Activated B cell treated with CpG ODN at 0.5 μM for 24 hours (primary cell): ENCODE measurements at regions not wholly inside any gene's neighbourhood (a gene's known extent, or its start where the extent isn't known, plus 50 kb on each side); places are given as distances from the start of the nearest gene placed in this dataset.

Experiments
- ATAC-seq: fragments of 200-7000 bp; cut with Tn5 transposase; one replicate; pipeline ENCODE4 v1.10.0; 2021; ENCODE audit warnings: low read depth, mild to moderate bottlenecking, moderate library complexity
- CTCF ChIA-PET: fragments of 350-600 bp; sonication (Branson Sonifier 250); formaldehyde crosslinking; loops from one replicate; lab custom pipeline; 2021; ENCODE audit warnings: antibody characterized with exemption; lab: Charles Lee
- POLR2A ChIA-PET: fragments of 350-600 bp; sonication (Branson Sonifier 250); formaldehyde crosslinking; loops from one replicate; lab custom pipeline; 2021; ENCODE audit warnings: antibody characterized with exemption; lab: Charles Lee
- DNase-seq: peaks from one replicate; pipeline ENCODE4 v3.0.0; 2022
- H3K27ac Mint-ChIP-seq: one replicate; pipeline ENCODE4 v1.8.0; 2020; ENCODE audit warnings: mixed read lengths
- H3K27me3 Mint-ChIP-seq: one replicate; pipeline ENCODE4 v1.8.0; 2021; ENCODE audit warnings: mixed read lengths
- H3K36me3 Mint-ChIP-seq: one replicate; pipeline ENCODE4 v1.8.0; 2021; ENCODE audit warnings: low read depth, mixed read lengths
- H3K4me1 Mint-ChIP-seq: one replicate; pipeline ENCODE4 v1.8.0; 2021; ENCODE audit warnings: mixed read lengths
- H3K4me3 Mint-ChIP-seq: one replicate; pipeline ENCODE4 v1.8.0; 2020; ENCODE audit warnings: mild to moderate bottlenecking, mixed read lengths
- H3K9me3 Mint-ChIP-seq: one replicate; pipeline ENCODE4 v1.8.0; 2020; ENCODE audit warnings: mixed read lengths
- CTCF ChIP-seq: fragments of 200-600 bp; IDR thresholded peaks from one replicate; pipeline ENCODE4 v1.8.0; 2022; ENCODE audit warnings: antibody characterized with exemption, mild to moderate bottlenecking
- intact Hi-C: fragments of 100-400 bp; cut with micrococcal nuclease; formaldehyde crosslinking; loops from one replicate; pipeline ENCODE4 v1.15.1; 2024

GRCh38 chr9:75397836-75398235, 309.5 kb downstream of the OSTF1 start:
- intact Hi-C loops, result loop anchor here (1.0 kb wide), 1 partner anchor 10 kb away; no protein-coding TSS in a partner anchor
- peaks cover 2% of the 10 kb centered on the region for H3K9me3 Mint-ChIP-seq

DNA sequence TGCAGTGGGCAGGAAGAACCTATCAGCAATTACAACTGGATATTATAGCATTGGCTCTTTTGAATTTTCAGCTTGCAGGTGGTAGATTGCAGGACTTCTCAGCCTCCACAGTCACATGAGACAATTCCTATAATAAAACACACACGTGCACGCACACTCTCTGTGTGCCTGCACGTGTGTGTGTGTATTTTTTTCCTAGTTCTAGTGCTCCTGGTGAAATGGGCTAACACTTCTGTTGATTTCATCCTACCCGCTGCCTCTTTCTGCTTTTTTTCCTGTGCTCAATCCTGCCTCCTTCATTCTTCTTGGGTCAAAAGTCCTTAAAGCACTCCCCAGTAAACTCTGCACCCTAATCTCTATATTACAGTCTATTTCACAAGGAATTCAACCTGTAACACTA, 320.1 kb downstream of the OSTF1 start:
- ChIA-PET POLR2A (no interaction called here), CTCF (no interaction called here)
- H3K4me3 Mint-ChIP-seq, result no peak overlapping the region
- H3K9me3 Mint-ChIP-seq, result no peaks in the 10 kb centered on the region
- TF ChIP-seq CTCF, result no peak
- DNase-seq (no peak), ATAC-seq (no peak)
- no peaks in the 10 kb centered on the region for H3K27me3 Mint-ChIP-seq
- intact Hi-C loops, result no loop called here
- H3K36me3 Mint-ChIP-seq, result no peaks in the 10 kb centered on the region
- no peak overlapping the region for H3K27ac Mint-ChIP-seq
- no peaks in the 10 kb centered on the region for H3K4me1 Mint-ChIP-seq

More at GRCh38 chr9:75397836-75398235, 309.5 kb downstream of the OSTF1 start:
- Mint-ChIP-seq H3K4me3 (no peak overlapping the region), H3K4me1 (no peaks in the 10 kb centered on the region), H3K36me3 (no peaks in the 10 kb centered on the region), H3K27me3 (no peaks in the 10 kb centered on the region), H3K27ac (no peak overlapping the region)
- DNase-seq, result no peak
- ChIA-PET CTCF (no interaction called here), POLR2A (no interaction called here)
- ATAC-seq, result no peak
- TF ChIP-seq CTCF, result no peak

DNA sequence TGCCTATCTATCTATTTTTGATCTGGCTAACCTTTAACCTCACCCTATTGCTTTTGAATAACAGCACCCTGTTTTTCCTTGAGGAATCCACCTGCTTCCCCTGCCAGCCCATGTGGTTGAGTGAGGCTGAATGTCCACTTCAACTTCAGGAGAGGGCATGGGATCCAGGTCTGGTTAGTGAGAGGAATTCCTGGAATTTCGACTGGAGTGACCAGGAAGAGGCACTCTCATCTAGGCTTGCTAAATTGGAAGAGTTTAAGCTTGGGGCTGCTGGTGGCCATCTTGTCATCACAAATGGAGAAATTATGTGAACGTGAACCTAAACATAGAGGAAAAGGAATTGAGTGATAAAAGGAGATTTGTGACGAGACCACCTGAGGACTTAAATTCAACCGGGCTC, 322.1 kb downstream of the OSTF1 start:
- no peak overlapping the region for H3K4me3 Mint-ChIP-seq
- ChIA-PET POLR2A (no interaction called here), CTCF (no interaction called here)
- H3K9me3 Mint-ChIP-seq, result no peaks in the 10 kb centered on the region
- DNase-seq (no peak), ATAC-seq (no peak)
- no peak for TF ChIP-seq CTCF
- no peaks in the 10 kb centered on the region for H3K4me1 Mint-ChIP-seq
- no peaks in the 10 kb centered on the region for H3K27me3 Mint-ChIP-seq
- H3K36me3 Mint-ChIP-seq, result no peaks in the 10 kb centered on the region
- intact Hi-C loops, result no loop called here
- no peak overlapping the region for H3K27ac Mint-ChIP-seq

- H3K4me1 Mint-ChIP-seq, result no peaks in the 10 kb centered on the region
- ATAC-seq (no peak), DNase-seq (no peak)
- TF ChIP-seq CTCF, result no peak
- ChIA-PET CTCF (no interaction called here), POLR2A (no interaction called here)
- H3K27me3 Mint-ChIP-seq, result no peaks in the 10 kb centered on the region
- H3K36me3 Mint-ChIP-seq, result no peaks in the 10 kb centered on the region
- no peak overlapping the region for H3K4me3 Mint-ChIP-seq
- intact Hi-C loops, result no loop called here
- no peaks in the 10 kb centered on the region for H3K9me3 Mint-ChIP-seq
- no peak overlapping the region for H3K27ac Mint-ChIP-seq
Measured at GRCh38 chr9:75414371-75415160, 326.3 kb downstream of the OSTF1 start.

DNA sequence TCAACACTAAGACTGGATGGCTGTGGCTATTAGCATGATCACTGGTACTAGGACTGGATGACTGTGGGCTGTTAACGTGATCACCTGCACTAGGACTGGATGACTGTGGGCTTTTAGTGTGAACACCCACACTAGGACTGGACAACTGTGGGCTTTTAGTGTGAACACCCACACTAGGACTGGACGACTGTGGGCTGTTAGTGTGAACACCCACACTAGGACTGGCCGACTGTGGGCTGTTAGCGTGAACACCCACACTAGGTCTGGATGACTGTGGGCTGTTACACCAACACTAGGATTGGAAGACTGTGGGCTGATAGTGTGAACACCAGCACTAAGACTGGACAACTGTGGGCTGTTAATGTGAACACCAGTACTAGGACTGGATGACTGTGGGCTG, 329.2 kb downstream of the OSTF1 start:
- no peak overlapping the region for H3K4me3 Mint-ChIP-seq
- H3K27me3 Mint-ChIP-seq, result no peaks in the 10 kb centered on the region
- DNase-seq (no peak), ATAC-seq (no peak)
- no peaks in the 10 kb centered on the region for H3K36me3 Mint-ChIP-seq
- intact Hi-C loops, result no loop called here
- no peak overlapping the region for H3K27ac Mint-ChIP-seq
- CTCF ChIA-PET, result no interaction called here
- no peak for TF ChIP-seq CTCF
- no peaks in the 10 kb centered on the region for H3K9me3 Mint-ChIP-seq
- no peaks in the 10 kb centered on the region for H3K4me1 Mint-ChIP-seq
- POLR2A ChIA-PET, result no interaction called here
